H9 (cell line): ENCODE measurements at regions not wholly inside any gene's neighbourhood (a gene's known extent, or its start where the extent isn't known, plus 50 kb on each side); places are given as distances from the start of the nearest gene placed in this dataset.

Experiments used
- DNase-seq: peaks from one replicate; pipeline ENCODE4 v3.0.0-alpha.2; 2017
- H2AFZ ChIP-seq: one replicate; pipeline ENCODE4 v1.6.1; 2013; ENCODE audit warnings: mild to moderate bottlenecking, low read length, control low read depth, moderate library complexity
- H2AK5ac ChIP-seq: 2 replicates; pipeline ENCODE4 v1.6.1; 2013; ENCODE audit warnings: low read length, control low read depth, mixed read lengths; ENCODE audit not compliant: insufficient read length
- H2BK120ac ChIP-seq: one replicate; pipeline ENCODE4 v1.6.1; 2013; ENCODE audit warnings: low read depth, mild to moderate bottlenecking, low read length, control low read depth, inconsistent platforms; ENCODE audit not compliant: poor library complexity, severe bottlenecking
- H2BK12ac ChIP-seq: 2 replicates; pipeline ENCODE4 v1.6.1; 2013; ENCODE audit warnings: low read length, control low read depth, mixed read lengths, low read depth; ENCODE audit not compliant: insufficient read length
- H2BK15ac ChIP-seq: 2 replicates; pipeline ENCODE4 v1.6.1; 2013; ENCODE audit warnings: low read depth, low read length, control low read depth
- H2BK20ac ChIP-seq: one replicate; pipeline ENCODE4 v1.6.1; 2013; ENCODE audit warnings: low read depth, mild to moderate bottlenecking, low read length, control low read depth, inconsistent platforms; ENCODE audit not compliant: poor library complexity, severe bottlenecking
- H2BK5ac ChIP-seq: 2 replicates; pipeline ENCODE4 v1.6.1; 2013; ENCODE audit warnings: low read length, control low read depth, mixed read lengths; ENCODE audit not compliant: insufficient read length
- H3K14ac ChIP-seq: 2 replicates; pipeline ENCODE4 v1.6.1; 2013; ENCODE audit warnings: low read length, control low read depth; ENCODE audit not compliant: insufficient read depth
- H3K18ac ChIP-seq: 2 replicates; pipeline ENCODE4 v1.6.1; 2013; ENCODE audit warnings: low read depth, mild to moderate bottlenecking, mixed read lengths, low read length, control low read depth; ENCODE audit not compliant: insufficient read length
- H3K23ac ChIP-seq: 2 replicates; pipeline ENCODE4 v1.6.1; 2013; ENCODE audit warnings: low read length, control low read depth, mixed read lengths, low read depth; ENCODE audit not compliant: insufficient read length
- H3K23me2 ChIP-seq: 2 replicates; pipeline ENCODE4 v1.6.1; 2013; ENCODE audit warnings: low read depth, mild to moderate bottlenecking, mixed read lengths, low read length, control low read depth; ENCODE audit not compliant: insufficient read length, poor library complexity, severe bottlenecking
- H3K27ac ChIP-seq: 2 replicates; pipeline ENCODE4 v1.5.1; 2013; ENCODE audit warnings: low read length, control low read depth, mixed read lengths, low read depth; ENCODE audit not compliant: insufficient read length
- H3K27me3 ChIP-seq: 2 replicates; pipeline ENCODE4 v1.6.1; 2013; ENCODE audit warnings: low read length, control low read depth, inconsistent platforms; ENCODE audit not compliant: insufficient read depth
- H3K4ac ChIP-seq: 2 replicates; pipeline ENCODE4 v1.6.1; 2013; ENCODE audit warnings: low read depth, mild to moderate bottlenecking, control low read depth, inconsistent platforms, low read length, moderate library complexity
- H3K4me1 ChIP-seq: 2 replicates; pipeline ENCODE4 v1.6.1; 2013; ENCODE audit warnings: low read length, control low read depth, inconsistent platforms; ENCODE audit not compliant: insufficient read depth
- H3K4me2 ChIP-seq: 2 replicates; pipeline ENCODE4 v1.6.1; 2013; ENCODE audit warnings: low read length, control low read depth, mixed read lengths; ENCODE audit not compliant: insufficient read length, insufficient read depth
- H3K56ac ChIP-seq: 2 replicates; pipeline ENCODE4 v1.6.1; 2013; ENCODE audit warnings: low read depth, mild to moderate bottlenecking, mixed read lengths, low read length, control low read depth; ENCODE audit not compliant: insufficient read length
- H3K79me1 ChIP-seq: 2 replicates; pipeline ENCODE4 v1.6.1; 2013; ENCODE audit warnings: low read depth, mild to moderate bottlenecking, moderate library complexity, low read length, control low read depth, inconsistent platforms; ENCODE audit not compliant: insufficient read depth, poor library complexity, severe bottlenecking
- H3K79me2 ChIP-seq: 2 replicates; pipeline ENCODE4 v1.6.1; 2013; ENCODE audit warnings: low read length, control low read depth, inconsistent platforms; ENCODE audit not compliant: insufficient read depth
- H3K9ac ChIP-seq: 2 replicates; pipeline ENCODE4 v1.6.1; 2013; ENCODE audit warnings: low read length, control low read depth, mixed read lengths; ENCODE audit not compliant: insufficient read length; ENCODE audit errors: extremely low read depth
- H3K9me3 ChIP-seq: one replicate; pipeline ENCODE4 v1.6.1; 2013; ENCODE audit warnings: low read depth, low read length, inconsistent platforms; ENCODE audit not compliant: control insufficient read depth
- H3T11ph ChIP-seq: one replicate; pipeline ENCODE4 v1.6.1; 2013; ENCODE audit warnings: mild to moderate bottlenecking, low read length, control low read depth, inconsistent platforms
- H4K20me1 ChIP-seq: one replicate; pipeline ENCODE4 v1.6.1; 2013; ENCODE audit not compliant: control insufficient read depth, insufficient read length, insufficient read depth
- H4K5ac ChIP-seq: 2 replicates; pipeline ENCODE4 v1.6.1; 2013; ENCODE audit warnings: low read depth, mild to moderate bottlenecking, mixed read lengths, low read length, control low read depth; ENCODE audit not compliant: insufficient read length
- H4K8ac ChIP-seq: replicated peaks from 2 replicates; pipeline ENCODE4 v1.6.1; 2013; ENCODE audit warnings: low read length, control low read depth, mixed read lengths, low read depth; ENCODE audit not compliant: insufficient read length
- H4K91ac ChIP-seq: 2 replicates; pipeline ENCODE4 v1.6.1; 2013; ENCODE audit warnings: low read depth, mild to moderate bottlenecking, moderate library complexity, mixed read lengths, low read length, control low read depth; ENCODE audit not compliant: insufficient read length
- H3K27ac Mint-ChIP-seq, 3 experiments: 2 replicates in 2 of 3; 3 replicates in 1 of 3; pipeline ENCODE4 v1.8.0; 2020 to 2021; ENCODE audit warnings: mixed read lengths in 3 of 3, mild to moderate bottlenecking in 1 of 3, moderate library complexity in 1 of 3
- H3K27me3 Mint-ChIP-seq: 2 replicates; pipeline ENCODE4 v1.8.0; 2021; ENCODE audit warnings: low read depth, mild to moderate bottlenecking, moderate library complexity, mixed read lengths
- H3K36me3 Mint-ChIP-seq, 3 experiments: 2 replicates in 2 of 3; 3 replicates in 1 of 3; pipeline ENCODE4 v1.8.0; 2020 to 2021; ENCODE audit warnings: low read depth in 3 of 3, mixed read lengths in 3 of 3; ENCODE audit not compliant: insufficient read depth in 1 of 3
- H3K4me1 Mint-ChIP-seq, 2 experiments: 2 replicates each; pipeline ENCODE4 v1.8.0; 2020; ENCODE audit warnings: mixed read lengths in 2 of 2
- H3K4me3 Mint-ChIP-seq, 2 experiments: 2 replicates in 1 of 2; 3 replicates in 1 of 2; pipeline ENCODE4 v1.8.0; 2020 to 2021; ENCODE audit warnings: mild to moderate bottlenecking in 2 of 2, mixed read lengths in 2 of 2, moderate library complexity in 1 of 2
- H3K9me3 Mint-ChIP-seq, 2 experiments: 2 replicates in 1 of 2; 3 replicates in 1 of 2; pipeline ENCODE4 v1.8.0; 2020; ENCODE audit warnings: mild to moderate bottlenecking in 2 of 2, mixed read lengths in 2 of 2, moderate library complexity in 1 of 2
- CTCF ChIP-seq: fragments of 200-600 bp; sonication (generic); conservative IDR thresholded peaks from 3 replicates; pipeline ENCODE4 v1.8.0; 2021; ENCODE audit warnings: antibody characterized with exemption, mild to moderate bottlenecking
- WGBS: extraction: QIAGEN DNeasy Blood & Tissue Kit; methylation state at CpG from one replicate; pipeline ENCODE4 v1.1.7; 2013; ENCODE audit warnings: missing lambda C conversion rate, low lambda C conversion rate, mixed read lengths; ENCODE audit not compliant: insufficient read length; ENCODE audit errors: extremely low coverage; 5-methylcytosine and 5-hydroxymethylcytosine counted together

GRCh38 chr4:140256335-140256734 is 102.4 kb upstream of the MAML3 start:
- no peak overlapping the region for H3K27ac ChIP-seq
- H3K4me1 Mint-ChIP-seq = peaks cover 28 to 39% of the 10 kb centered on the region in 2 experiments

More at GRCh38 chr4:140256335-140256734, 102.4 kb upstream of the MAML3 start:
- Histone ChIP-seq H3K23me2 (peaks cover 6% of the 10 kb centered on the region), H2AFZ (no peak overlapping the region), H3K9ac (no peak overlapping the region), H3K4me1 (peaks cover 10% of the 10 kb centered on the region; the same call in 1 of the 2 replicates), H3K23ac (no peak overlapping the region), H3K4me2 (no peak overlapping the region), H4K20me1 (no peaks in the 10 kb centered on the region), H3K27me3 (no peaks in the 10 kb centered on the region; the same call in 1 of the 2 replicates), H3K9me3 (no peaks in the 10 kb centered on the region), H3K56ac (no peak overlapping the region), H3K4ac (no peak overlapping the region), H4K8ac (no peak overlapping the region), H3K14ac (no peak overlapping the region), H3K18ac (no peak overlapping the region), H3K79me2 (no peaks in the 10 kb centered on the region), H4K5ac (no peak overlapping the region), H2BK20ac (no peak overlapping the region), H2BK120ac (no peak overlapping the region), H2BK5ac (no peak overlapping the region), H3T11ph (no peak overlapping the region), H2BK15ac (no peak overlapping the region), H2AK5ac (no peak overlapping the region), H2BK12ac (no peak overlapping the region), H4K91ac (no peak overlapping the region), H3K79me1 (no peaks in the 10 kb centered on the region)
- no peak for TF ChIP-seq CTCF
- Mint-ChIP-seq H3K9me3 (no peaks in the 10 kb centered on the region), H3K27ac (peak overlapping the region in 1 of 3 experiments; percentile 21; a peak in 1 of 7 replicates), H3K36me3 (no peaks in the 10 kb centered on the region), H3K4me3 (no peak overlapping the region), H3K27me3 (peaks cover 36% of the 10 kb centered on the region)
- DNase-seq = peak; percentile 50
- WGBS = no CpG with 5 or more reads among the region's 2 CpGs
